Mucosa of descending colon (tissue), 3 donors: ENCODE measurements at regions not wholly inside any gene's neighbourhood (a gene's known extent, or its start where the extent isn't known, plus 50 kb on each side); places are given as distances from the start of the nearest gene placed in this dataset.

Experiments
- ATAC-seq: fragments of 200-7000 bp; cut with Tn5 transposase; one replicate; pipeline ENCODE4 v1.9.1; 2020; ENCODE audit warnings: mild to moderate bottlenecking, moderate library complexity
- DNase-seq, 3 donors: peaks; one replicate each; pipeline ENCODE4 v3.0.0-alpha.2; 2020
- H3K36me3 ChIP-seq: fragments of 200-600 bp; one replicate; pipeline ENCODE4 v1.8.0; 2021; ENCODE audit warnings: low read depth, mild to moderate bottlenecking
- H3K4me1 ChIP-seq: fragments of 200-600 bp; one replicate; pipeline ENCODE4 v1.8.0; 2021; ENCODE audit warnings: low read depth, mild to moderate bottlenecking
- H3K4me3 ChIP-seq: fragments of 200-600 bp; one replicate; pipeline ENCODE4 v1.8.0; 2021; ENCODE audit warnings: mild to moderate bottlenecking
- H3K9me3 ChIP-seq: fragments of 200-600 bp; one replicate; pipeline ENCODE4 v1.8.0; 2021; ENCODE audit warnings: mild to moderate bottlenecking
- CTCF ChIP-seq: fragments of 200-600 bp; IDR thresholded peaks from one replicate; pipeline ENCODE4 v1.8.0; 2022; ENCODE audit warnings: antibody characterized with exemption, mild to moderate bottlenecking
- intact Hi-C, 2 donors: fragments of 100-400 bp; cut with DNase I in 1 of 2; cut with micrococcal nuclease in 1 of 2; formaldehyde crosslinking; loops; one replicate each; pipeline versions ENCODE4 v1.11.0 to v1.11.1; 2022; cut with DNase I, micrococcal nuclease
- donor health status: DM: no; HTN: no; CAD: no; lungs with moderate emphysema.
- donor health status: DM: no; HTN: no; CAD: no.
- donor health status: DM: no; HTN: yes; CAD: no.

- Histone ChIP-seq H3K36me3 (no peaks in the 10 kb centered on the region), H3K9me3 (no peaks in the 10 kb centered on the region), H3K4me1 (no peaks in the 10 kb centered on the region), H3K4me3 (no peak overlapping the region)
- ATAC-seq (no peak), DNase-seq (no peak)
- TF ChIP-seq CTCF, result no peak
- intact Hi-C loops, result no loop called here
These were observed 460.1 kb upstream of the SLIT2 start for GRCh38 chr4:19791422-19792123.

DNA sequence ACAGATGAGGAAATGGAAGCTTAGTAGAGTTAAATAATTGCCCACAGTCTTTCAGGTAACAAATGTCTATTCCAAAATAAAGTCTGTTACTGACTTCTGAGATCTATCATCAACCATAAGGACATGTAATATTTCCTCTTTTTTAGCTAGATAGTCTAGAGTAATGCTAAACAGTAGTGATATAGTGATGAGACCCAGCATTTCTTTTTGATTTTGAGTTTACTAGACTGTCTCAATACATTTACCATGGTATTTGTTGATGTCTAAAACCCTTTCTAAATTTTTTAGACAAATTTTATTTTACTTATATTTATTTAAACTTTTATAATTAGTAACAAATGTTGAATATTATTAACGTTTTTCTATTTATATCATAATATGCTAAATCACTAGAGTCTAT, 465.1 kb upstream of the SLIT2 start:
- Histone ChIP-seq H3K9me3 (peaks cover 21% of the 10 kb centered on the region), H3K4me3 (no peak overlapping the region), H3K4me1 (no peaks in the 10 kb centered on the region), H3K36me3 (no peaks in the 10 kb centered on the region)
- DNase-seq (no peak), ATAC-seq (no peak)
- no peak for TF ChIP-seq CTCF
- intact Hi-C loops, result no loop called here

- TF ChIP-seq CTCF, result no peak
- ATAC-seq (no peak), DNase-seq (no peak)
- no peak overlapping the region for H3K4me3 ChIP-seq
- H3K4me1 ChIP-seq, result no peaks in the 10 kb centered on the region
- no peaks in the 10 kb centered on the region for H3K36me3 ChIP-seq
- intact Hi-C loops, result no loop called here
- peaks cover 21% of the 10 kb centered on the region for H3K9me3 ChIP-seq
These were observed 468.0 kb upstream of the SLIT2 start for GRCh38 chr4:19783667-19784223.

GRCh38 chr4:19780871-19781270, 470.8 kb upstream of the SLIT2 start:
- ATAC-seq, result no peak
- TF ChIP-seq CTCF, result no peak
- no peak overlapping the region for H3K4me3 ChIP-seq
- H3K4me1 ChIP-seq, result no peaks in the 10 kb centered on the region
- no peak for DNase-seq
- H3K36me3 ChIP-seq, result no peaks in the 10 kb centered on the region
- peaks cover 21% of the 10 kb centered on the region for H3K9me3 ChIP-seq
- intact Hi-C loops, result no loop called here

DNA sequence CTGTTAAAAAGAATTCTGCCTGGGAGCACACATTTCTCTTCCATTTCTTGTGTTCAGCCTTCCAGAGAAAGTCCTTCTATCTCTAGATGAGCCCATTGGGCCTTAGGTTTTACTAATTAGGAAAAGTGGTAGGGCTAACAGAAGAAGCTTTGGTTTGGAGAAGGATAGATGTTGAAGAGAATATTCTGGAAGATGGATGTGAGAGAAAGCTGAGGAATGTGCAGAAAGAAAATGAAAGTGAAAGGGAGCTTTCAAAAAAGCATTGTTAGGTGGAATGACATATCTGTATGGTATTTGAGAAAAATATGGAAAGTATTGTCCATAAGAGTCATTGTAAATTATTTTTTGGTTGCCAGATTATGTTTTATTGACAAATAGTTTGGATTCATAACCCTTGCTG, 474.8 kb upstream of the SLIT2 start:
- ATAC-seq (no peak), DNase-seq (no peak)
- Histone ChIP-seq H3K4me3 (no peak overlapping the region), H3K4me1 (no peaks in the 10 kb centered on the region), H3K36me3 (no peaks in the 10 kb centered on the region), H3K9me3 (no peaks in the 10 kb centered on the region)
- intact Hi-C loops, result no loop called here
- TF ChIP-seq CTCF, result no peak
